Hindlimb muscle (tissue), 1 donor: ENCODE measurements at regions not wholly inside any gene's neighbourhood (a gene's known extent, or its start where the extent isn't known, plus 50 kb on each side); places are given as distances from the start of the nearest gene placed in this dataset.
"Not testable (repeated sequence)": the region's sequence is repeated elsewhere in the genome, so short reads cannot be mapped to it uniquely, and the experiment has no call there.

Experiments used
- DNase-seq: peaks from one replicate; pipeline ENCODE4 v3.0.0-alpha.2; 2013

- no peak for DNase-seq
These were observed 57.9 kb downstream of the HINT1 start for GRCh38 chr5:131107128-131107527.

GRCh38 chr5:131104169-131104808 lies 60.8 kb downstream of the HINT1 start:
- no peak for DNase-seq

GRCh38 chr5:131096774-131097710 lies 68.0 kb downstream of the HINT1 start:
- no peak for DNase-seq

GRCh38 chr5:131095561-131095960 lies 69.5 kb downstream of the HINT1 start:
- not testable (repeated sequence) for DNase-seq

GRCh38 chr5:131084436-131084835 lies 80.6 kb downstream of the HINT1 start:
- no peak for DNase-seq

GRCh38 chr5:131081913-131082488 lies 83.1 kb downstream of the HINT1 start:
- no peak for DNase-seq

- DNase-seq: no peak
These were observed 83.7 kb downstream of the HINT1 start for GRCh38 chr5:131081374-131081773.

- no peak for DNase-seq
These were observed 85.8 kb downstream of the HINT1 start for GRCh38 chr5:131079232-131079631.

GRCh38 chr5:131068893-131069643 lies 96.0 kb downstream of the HINT1 start:
- no peak for DNase-seq

GRCh38 chr5:131068076-131068475 lies 97.0 kb downstream of the HINT1 start:
- no peak for DNase-seq

- no peak for DNase-seq
These were observed 97.4 kb downstream of the HINT1 start for GRCh38 chr5:131067636-131068035.

- DNase-seq: no peak
These were observed 100.2 kb downstream of the HINT1 start for GRCh38 chr5:131064669-131065371.

- DNase-seq: no peak
These were observed 122.9 kb downstream of the HINT1 start for GRCh38 chr5:131042021-131042789.

- no peak for DNase-seq
These were observed 141.6 kb downstream of the HINT1 start for GRCh38 chr5:131023498-131023865.

GRCh38 chr5:131022811-131023497 lies 142.1 kb downstream of the HINT1 start:
- DNase-seq: peak; percentile 14

- DNase-seq: no peak
These were observed 143.4 kb downstream of the HINT1 start for GRCh38 chr5:131021646-131022045.

GRCh38 chr5:131019601-131020315 lies 145.3 kb downstream of the HINT1 start:
- no peak for DNase-seq

- DNase-seq: no peak
These were observed 145.9 kb downstream of the HINT1 start for GRCh38 chr5:131019111-131019510.

GRCh38 chr5:131008329-131008728 lies 156.7 kb downstream of the HINT1 start:
- DNase-seq: no peak
